ENCODE measurements at regions not wholly inside any gene's neighbourhood (a gene's known extent, or its start where the extent isn't known, plus 50 kb on each side); places are given as distances from the start of the nearest gene placed in this dataset.

DNA sequence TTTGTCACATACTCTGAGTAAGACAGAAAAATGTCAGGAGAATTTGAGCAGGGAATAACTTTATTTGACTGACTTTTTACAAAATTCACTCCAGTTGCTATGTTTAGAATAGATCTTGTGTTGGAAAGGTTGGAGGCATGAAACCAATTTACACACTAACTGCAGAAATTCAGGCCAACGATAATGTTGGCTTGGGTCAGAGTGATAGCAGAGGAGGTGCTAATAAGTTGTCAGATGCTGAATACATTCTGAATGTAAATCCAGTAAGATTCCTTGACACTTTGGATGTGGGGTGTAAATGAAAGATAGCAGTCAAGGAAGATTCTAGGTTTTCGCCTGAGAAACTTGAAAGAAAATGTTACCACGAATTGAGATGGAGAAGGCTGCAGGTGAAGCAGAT is 502.5 kb upstream of the GHITM start:
- Histone ChIP-seq H3K27ac (ENCODE audit: low read depth, low read length) (no peak overlapping the region), H3K9me3 (ENCODE audit: low read length) (no peaks in the 10 kb centered on the region), H3K36me3 (ENCODE audit: insufficient read depth, low read length) (no peaks in the 10 kb centered on the region), H3K27me3 (ENCODE audit: control insufficient read depth in 1 of 2, insufficient read depth in 2 of 2, low read length in 2 of 2) (no peaks in the 10 kb centered on the region), H3K4me1 (ENCODE audit: insufficient read depth, low read length) (no peaks in the 10 kb centered on the region), H3K4me3 (ENCODE audit: low read depth in 1 of 2, low read length in 2 of 2) (no peak overlapping the region), H3K9ac (ENCODE audit: low read length) (no peak overlapping the region)

DNA sequence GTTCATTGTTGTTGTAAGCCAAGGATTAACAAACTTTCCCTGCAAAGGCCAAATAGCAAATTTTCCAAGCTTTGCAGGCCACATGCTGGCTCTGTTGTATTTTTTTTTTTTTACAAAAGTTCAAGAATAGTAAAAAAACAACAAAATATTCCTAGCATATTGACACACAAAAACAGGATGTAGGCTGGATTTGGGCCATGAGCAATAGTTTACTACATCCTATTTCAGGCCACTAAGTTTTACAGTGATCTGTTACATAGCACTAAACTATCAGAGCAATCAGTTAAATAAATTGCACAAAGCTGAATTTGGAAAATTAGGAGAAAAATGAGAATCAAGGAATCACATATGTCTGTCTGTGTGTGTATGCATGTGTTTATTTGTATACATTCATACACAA is 491.8 kb upstream of the GHITM start:
- Histone ChIP-seq H3K9me3 (ENCODE audit: low read length) (no peaks in the 10 kb centered on the region), H3K27me3 (ENCODE audit: control insufficient read depth in 1 of 2, insufficient read depth in 2 of 2, low read length in 2 of 2) (no peaks in the 10 kb centered on the region), H3K36me3 (ENCODE audit: insufficient read depth, low read length) (no peaks in the 10 kb centered on the region), H3K27ac (ENCODE audit: low read depth, low read length) (no peak overlapping the region), H3K9ac (ENCODE audit: low read length) (no peak overlapping the region), H3K4me3 (ENCODE audit: low read depth in 1 of 2, low read length in 2 of 2) (no peak overlapping the region), H3K4me1 (ENCODE audit: insufficient read depth, low read length) (no peaks in the 10 kb centered on the region)

DNA sequence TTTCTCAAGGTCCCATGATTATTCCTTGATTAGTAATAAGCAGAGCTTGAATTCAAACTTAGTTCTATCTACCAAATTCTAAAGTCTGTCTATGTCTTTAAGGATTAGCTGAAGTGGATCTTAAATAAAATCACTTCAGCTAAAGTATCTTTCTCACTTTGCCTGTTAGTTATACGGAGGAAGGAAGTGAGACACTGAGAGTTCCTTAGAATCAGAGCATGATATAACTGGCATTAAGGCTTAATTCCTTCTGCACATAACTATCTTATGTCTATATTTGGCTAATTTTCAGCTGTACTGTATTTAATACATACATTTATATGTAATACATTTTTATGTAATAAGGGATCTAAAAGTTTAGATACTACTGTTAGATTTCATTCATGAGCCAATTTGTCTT is 491.1 kb upstream of the GHITM start:
- H3K4me1 ChIP-seq (ENCODE audit: insufficient read depth, low read length), result no peaks in the 10 kb centered on the region
- no peaks in the 10 kb centered on the region for H3K36me3 ChIP-seq (ENCODE audit: insufficient read depth, low read length)
- H3K4me3 ChIP-seq (ENCODE audit: low read depth in 1 of 2, low read length in 2 of 2), result no peak overlapping the region

GRCh38 chr10:83649471-83649870 is 489.8 kb upstream of the GHITM start:
- no peak overlapping the region for H3K27ac ChIP-seq (ENCODE audit: low read depth, low read length)
- H3K36me3 ChIP-seq (ENCODE audit: insufficient read depth, low read length), result no peaks in the 10 kb centered on the region
- no peak overlapping the region for H3K4me3 ChIP-seq (ENCODE audit: low read depth in 1 of 2, low read length in 2 of 2)
- H3K9me3 ChIP-seq (ENCODE audit: low read length), result no peaks in the 10 kb centered on the region
- no peak overlapping the region for H3K9ac ChIP-seq (ENCODE audit: low read length)
- H3K4me1 ChIP-seq (ENCODE audit: insufficient read depth, low read length), result no peaks in the 10 kb centered on the region
- H3K27me3 ChIP-seq (ENCODE audit: control insufficient read depth in 1 of 2, insufficient read depth in 2 of 2, low read length in 2 of 2), result no peaks in the 10 kb centered on the region

More for the DNA sequence above, 491.1 kb upstream of the GHITM start:
- Histone ChIP-seq H3K27ac (ENCODE audit: low read depth, low read length) (no peak overlapping the region), H3K9ac (ENCODE audit: low read length) (no peak overlapping the region), H3K27me3 (ENCODE audit: control insufficient read depth in 1 of 2, insufficient read depth in 2 of 2, low read length in 2 of 2) (no peaks in the 10 kb centered on the region), H3K9me3 (ENCODE audit: low read length) (no peaks in the 10 kb centered on the region)

- no peaks in the 10 kb centered on the region for H3K4me1 ChIP-seq (ENCODE audit: insufficient read depth, low read length)
- no peak overlapping the region for H3K27ac ChIP-seq (ENCODE audit: low read depth, low read length)
- H3K9me3 ChIP-seq (ENCODE audit: low read length), result no peaks in the 10 kb centered on the region
- no peaks in the 10 kb centered on the region for H3K27me3 ChIP-seq (ENCODE audit: control insufficient read depth in 1 of 2, insufficient read depth in 2 of 2, low read length in 2 of 2)
- no peaks in the 10 kb centered on the region for H3K36me3 ChIP-seq (ENCODE audit: insufficient read depth, low read length)
- H3K4me3 ChIP-seq (ENCODE audit: low read depth in 1 of 2, low read length in 2 of 2), result no peak overlapping the region
- H3K9ac ChIP-seq (ENCODE audit: low read length), result no peak overlapping the region
Measured at GRCh38 chr10:83654689-83655088, 484.6 kb upstream of the GHITM start.

- Histone ChIP-seq H3K9ac (ENCODE audit: low read length) (no peak overlapping the region), H3K9me3 (ENCODE audit: low read length) (no peaks in the 10 kb centered on the region), H3K36me3 (ENCODE audit: insufficient read depth, low read length) (no peaks in the 10 kb centered on the region), H3K4me3 (ENCODE audit: low read depth in 1 of 2, low read length in 2 of 2) (no peak overlapping the region), H3K27me3 (ENCODE audit: control insufficient read depth in 1 of 2, insufficient read depth in 2 of 2, low read length in 2 of 2) (no peaks in the 10 kb centered on the region), H3K27ac (ENCODE audit: low read depth, low read length) (no peak overlapping the region), H3K4me1 (ENCODE audit: insufficient read depth, low read length) (no peaks in the 10 kb centered on the region)
Measured at GRCh38 chr10:83656924-83657323, 482.4 kb upstream of the GHITM start.

GRCh38 chr10:83657487-83657886 is 481.8 kb upstream of the GHITM start:
- Histone ChIP-seq H3K9ac (ENCODE audit: low read length) (no peak overlapping the region), H3K27me3 (ENCODE audit: control insufficient read depth in 1 of 2, insufficient read depth in 2 of 2, low read length in 2 of 2) (no peaks in the 10 kb centered on the region), H3K4me1 (ENCODE audit: insufficient read depth, low read length) (no peaks in the 10 kb centered on the region), H3K27ac (ENCODE audit: low read depth, low read length) (no peak overlapping the region), H3K4me3 (ENCODE audit: low read depth in 1 of 2, low read length in 2 of 2) (no peak overlapping the region), H3K36me3 (ENCODE audit: insufficient read depth, low read length) (no peaks in the 10 kb centered on the region), H3K9me3 (ENCODE audit: low read length) (no peaks in the 10 kb centered on the region)

- Histone ChIP-seq H3K27ac (ENCODE audit: low read depth, low read length) (no peak overlapping the region), H3K9ac (ENCODE audit: low read length) (no peak overlapping the region), H3K36me3 (ENCODE audit: insufficient read depth, low read length) (no peaks in the 10 kb centered on the region), H3K9me3 (ENCODE audit: low read length) (no peaks in the 10 kb centered on the region), H3K4me1 (ENCODE audit: insufficient read depth, low read length) (no peaks in the 10 kb centered on the region), H3K27me3 (ENCODE audit: control insufficient read depth in 1 of 2, insufficient read depth in 2 of 2, low read length in 2 of 2) (no peaks in the 10 kb centered on the region), H3K4me3 (ENCODE audit: low read depth in 1 of 2, low read length in 2 of 2) (no peak overlapping the region)
Measured at GRCh38 chr10:83663918-83664317, 475.4 kb upstream of the GHITM start.

- Histone ChIP-seq H3K36me3 (ENCODE audit: insufficient read depth, low read length) (no peaks in the 10 kb centered on the region), H3K4me3 (ENCODE audit: low read depth in 1 of 2, low read length in 2 of 2) (no peak overlapping the region), H3K9ac (ENCODE audit: low read length) (no peak overlapping the region), H3K9me3 (ENCODE audit: low read length) (no peaks in the 10 kb centered on the region), H3K4me1 (ENCODE audit: insufficient read depth, low read length) (no peaks in the 10 kb centered on the region), H3K27me3 (ENCODE audit: control insufficient read depth in 1 of 2, insufficient read depth in 2 of 2, low read length in 2 of 2) (no peaks in the 10 kb centered on the region), H3K27ac (ENCODE audit: low read depth, low read length) (no peak overlapping the region)
Measured at GRCh38 chr10:83666762-83667161, 472.5 kb upstream of the GHITM start.

GRCh38 chr10:83667594-83667993 is 471.7 kb upstream of the GHITM start:
- no peak overlapping the region for H3K4me3 ChIP-seq (ENCODE audit: low read depth in 1 of 2, low read length in 2 of 2)
- no peaks in the 10 kb centered on the region for H3K9me3 ChIP-seq (ENCODE audit: low read length)
- no peaks in the 10 kb centered on the region for H3K36me3 ChIP-seq (ENCODE audit: insufficient read depth, low read length)
- H3K4me1 ChIP-seq (ENCODE audit: insufficient read depth, low read length), result no peaks in the 10 kb centered on the region
- H3K27ac ChIP-seq (ENCODE audit: low read depth, low read length), result no peak overlapping the region
- H3K9ac ChIP-seq (ENCODE audit: low read length), result no peak overlapping the region
- H3K27me3 ChIP-seq (ENCODE audit: control insufficient read depth in 1 of 2, insufficient read depth in 2 of 2, low read length in 2 of 2), result no peaks in the 10 kb centered on the region

DNA sequence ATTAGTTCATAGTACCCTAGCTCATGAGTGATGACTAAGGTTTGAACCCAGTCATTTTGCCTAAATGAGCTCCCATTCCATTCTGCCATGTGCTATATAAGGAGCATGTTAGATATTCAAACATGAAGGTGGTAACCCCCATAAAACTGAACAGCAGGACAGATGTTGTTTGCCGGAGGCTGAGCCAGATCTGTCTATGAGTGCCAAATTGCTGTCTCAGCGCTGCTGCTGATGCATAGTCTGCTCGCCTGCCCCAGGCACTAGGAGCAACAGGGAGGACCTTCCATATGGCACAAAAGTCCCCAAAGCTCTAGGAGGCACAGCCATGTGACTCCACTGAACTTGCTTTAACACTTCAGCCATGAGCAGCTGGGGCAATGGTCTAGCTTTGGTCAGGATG is 466.0 kb upstream of the GHITM start:
- no peaks in the 10 kb centered on the region for H3K36me3 ChIP-seq (ENCODE audit: insufficient read depth, low read length)
- H3K9ac ChIP-seq (ENCODE audit: low read length), result no peak overlapping the region
- H3K9me3 ChIP-seq (ENCODE audit: low read length), result no peaks in the 10 kb centered on the region
- H3K4me1 ChIP-seq (ENCODE audit: insufficient read depth, low read length), result no peaks in the 10 kb centered on the region
- no peak overlapping the region for H3K27ac ChIP-seq (ENCODE audit: low read depth, low read length)
- no peaks in the 10 kb centered on the region for H3K27me3 ChIP-seq (ENCODE audit: control insufficient read depth in 1 of 2, insufficient read depth in 2 of 2, low read length in 2 of 2)
- H3K4me3 ChIP-seq (ENCODE audit: low read depth in 1 of 2, low read length in 2 of 2), result no peak overlapping the region

- no peaks in the 10 kb centered on the region for H3K27me3 ChIP-seq (ENCODE audit: control insufficient read depth in 1 of 2, insufficient read depth in 2 of 2, low read length in 2 of 2)
- no peaks in the 10 kb centered on the region for H3K36me3 ChIP-seq (ENCODE audit: insufficient read depth, low read length)
- no peak overlapping the region for H3K4me3 ChIP-seq (ENCODE audit: low read depth in 1 of 2, low read length in 2 of 2)
- no peak overlapping the region for H3K9ac ChIP-seq (ENCODE audit: low read length)
- no peaks in the 10 kb centered on the region for H3K4me1 ChIP-seq (ENCODE audit: insufficient read depth, low read length)
- H3K9me3 ChIP-seq (ENCODE audit: low read length), result no peaks in the 10 kb centered on the region
- no peak overlapping the region for H3K27ac ChIP-seq (ENCODE audit: low read depth, low read length)
Measured at GRCh38 chr10:83677795-83678194, 461.5 kb upstream of the GHITM start.
